Nephron (organoid): ENCODE measurements at regions not wholly inside any gene's neighbourhood (a gene's known extent, or its start where the extent isn't known, plus 50 kb on each side); places are given as distances from the start of the nearest gene placed in this dataset.

Experiments used
- H3K27ac Mint-ChIP-seq, 3 experiments: 2 replicates each; pipeline ENCODE4 v1.8.0; 2020; ENCODE audit warnings: mixed read lengths in 3 of 3, mild to moderate bottlenecking in 2 of 3, moderate library complexity in 1 of 3
- H3K27me3 Mint-ChIP-seq: 2 replicates; pipeline ENCODE4 v1.8.0; 2021; ENCODE audit warnings: low read depth, mild to moderate bottlenecking, moderate library complexity, mixed read lengths
- H3K36me3 Mint-ChIP-seq: 2 replicates; pipeline ENCODE4 v1.8.0; 2020; ENCODE audit warnings: low read depth, mixed read lengths
- H3K4me1 Mint-ChIP-seq: 2 replicates; pipeline ENCODE4 v1.8.0; 2020; ENCODE audit warnings: mixed read lengths
- H3K4me3 Mint-ChIP-seq, 3 experiments: 2 replicates each; pipeline ENCODE4 v1.8.0; 2020; ENCODE audit warnings: mild to moderate bottlenecking in 3 of 3, mixed read lengths in 3 of 3, moderate library complexity in 2 of 3
- H3K9me3 Mint-ChIP-seq: 2 replicates; pipeline ENCODE4 v1.8.0; 2020; ENCODE audit warnings: mixed read lengths
- CTCF ChIP-seq, 3 experiments: fragments of 200-600 bp; sonication (generic); IDR thresholded peaks; one replicate each; pipeline ENCODE4 v1.5.0; 2021; ENCODE audit warnings: antibody characterized with exemption in 3 of 3; ENCODE audit not compliant: unreplicated experiment in 3 of 3

GRCh38 chr13:90414691-90415596, 932.5 kb upstream of the MIR17HG start:
- no peaks in the 10 kb centered on the region for H3K36me3 Mint-ChIP-seq
- H3K9me3 Mint-ChIP-seq = no peaks in the 10 kb centered on the region
- TF ChIP-seq CTCF (IDR thresholded peaks at IDR 0.05; ENCODE audit: unreplicated experiment in 3 of 3) = no peak
- no peaks in the 10 kb centered on the region for H3K27me3 Mint-ChIP-seq
- H3K4me1 Mint-ChIP-seq = peaks cover 8% of the 10 kb centered on the region
- H3K4me3 Mint-ChIP-seq = no peak overlapping the region
- H3K27ac Mint-ChIP-seq = no peak overlapping the region

- no peaks in the 10 kb centered on the region for H3K36me3 Mint-ChIP-seq
- no peak overlapping the region for H3K27ac Mint-ChIP-seq
- H3K9me3 Mint-ChIP-seq = no peaks in the 10 kb centered on the region
- TF ChIP-seq CTCF (IDR thresholded peaks at IDR 0.05; ENCODE audit: unreplicated experiment in 3 of 3) = no peak
- no peaks in the 10 kb centered on the region for H3K27me3 Mint-ChIP-seq
- H3K4me1 Mint-ChIP-seq = peaks cover 8% of the 10 kb centered on the region
- H3K4me3 Mint-ChIP-seq = no peak overlapping the region
These were observed 931.6 kb upstream of the MIR17HG start for GRCh38 chr13:90415902-90416301.

- no peak for TF ChIP-seq CTCF (IDR thresholded peaks at IDR 0.05; ENCODE audit: unreplicated experiment in 3 of 3)
- H3K4me3 Mint-ChIP-seq = no peak overlapping the region
- peak overlapping the region in 2 of 3 experiments; percentile 35 to 52 for H3K27ac Mint-ChIP-seq
- H3K9me3 Mint-ChIP-seq = no peaks in the 10 kb centered on the region
- peaks cover 8% of the 10 kb centered on the region for H3K4me1 Mint-ChIP-seq
- no peaks in the 10 kb centered on the region for H3K36me3 Mint-ChIP-seq
- no peaks in the 10 kb centered on the region for H3K27me3 Mint-ChIP-seq
These were observed 931.0 kb upstream of the MIR17HG start for GRCh38 chr13:90416519-90416918.

DNA sequence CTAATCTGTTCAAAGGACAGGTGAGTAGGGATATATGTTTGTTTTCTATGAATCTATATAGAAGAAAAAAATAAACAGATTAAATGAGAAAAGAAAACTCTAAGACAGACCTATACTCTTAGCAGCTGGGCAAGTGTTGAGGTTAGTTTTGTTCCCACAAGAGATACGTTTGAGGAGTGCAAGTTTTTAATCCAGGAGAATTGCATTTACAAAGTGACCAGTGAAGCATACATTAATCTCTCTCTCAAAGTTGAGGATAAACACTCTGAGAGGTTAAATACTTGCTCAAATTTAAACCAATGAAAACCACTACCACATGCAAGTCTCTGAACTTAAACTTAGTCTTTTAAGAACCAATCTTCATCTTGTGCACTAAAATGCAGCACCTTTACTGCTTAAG, 930.5 kb upstream of the MIR17HG start:
- Mint-ChIP-seq H3K27me3 (no peaks in the 10 kb centered on the region), H3K9me3 (no peaks in the 10 kb centered on the region), H3K27ac (peak overlapping the region in 2 of 3 experiments; percentile 35 to 52), H3K4me1 (peaks cover 8% of the 10 kb centered on the region), H3K4me3 (no peak overlapping the region), H3K36me3 (no peaks in the 10 kb centered on the region)
- TF ChIP-seq CTCF (IDR thresholded peaks at IDR 0.05; ENCODE audit: unreplicated experiment in 3 of 3) = no peak

- no peaks in the 10 kb centered on the region for H3K27me3 Mint-ChIP-seq
- peaks cover 8% of the 10 kb centered on the region for H3K4me1 Mint-ChIP-seq
- no peak for TF ChIP-seq CTCF (IDR thresholded peaks at IDR 0.05; ENCODE audit: unreplicated experiment in 3 of 3)
- H3K27ac Mint-ChIP-seq = no peak overlapping the region
- no peak overlapping the region for H3K4me3 Mint-ChIP-seq
- no peaks in the 10 kb centered on the region for H3K36me3 Mint-ChIP-seq
- no peaks in the 10 kb centered on the region for H3K9me3 Mint-ChIP-seq
These were observed 926.8 kb upstream of the MIR17HG start for GRCh38 chr13:90420683-90421082.
